ENCODE measurements at regions not wholly inside any gene's neighbourhood (a gene's known extent, or its start where the extent isn't known, plus 50 kb on each side); places are given as distances from the start of the nearest gene placed in this dataset.

DNA sequence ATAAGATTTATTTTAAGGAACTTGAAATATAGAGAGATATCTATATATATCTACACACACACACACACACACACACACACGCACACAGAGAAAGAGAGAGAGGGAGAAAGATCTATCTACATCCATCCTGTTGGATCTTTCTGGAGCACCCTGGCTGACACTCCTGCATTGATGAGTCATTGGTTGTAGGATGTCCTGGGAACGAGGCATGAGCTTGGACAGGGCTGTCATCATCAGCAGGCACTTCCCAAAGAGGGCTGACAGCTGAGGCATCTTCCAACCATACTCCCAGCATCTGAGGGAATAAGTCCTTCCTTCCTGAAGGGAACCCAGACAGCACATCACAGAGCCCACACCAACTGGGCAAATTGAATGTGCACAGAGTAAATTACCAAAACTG, 99.1 kb upstream of the ERG start:
- Histone ChIP-seq H3K4me3 (ENCODE audit: low read depth, low read length, poor library complexity, severe bottlenecking) (no peak overlapping the region), H3K36me3 (ENCODE audit: insufficient read depth, low read length) (no peaks in the 10 kb centered on the region), H3K27ac (ENCODE audit: low read depth, low read length, poor library complexity, severe bottlenecking) (no peak overlapping the region), H3K9me3 (ENCODE audit: low read length) (no peaks in the 10 kb centered on the region), H4K20me1 (ENCODE audit: insufficient read depth, low read length) (no peaks in the 10 kb centered on the region), H3K9me2 (ENCODE audit: insufficient read depth, low read length) (no peaks in the 10 kb centered on the region), H3K79me2 (ENCODE audit: insufficient read depth, low read depth, low read length) (no peaks in the 10 kb centered on the region), H2AFZ (ENCODE audit: low read length) (no peak overlapping the region), H3K4me1 (ENCODE audit: insufficient read depth, low read length, poor library complexity, severe bottlenecking) (no peaks in the 10 kb centered on the region), H3K4me2 (ENCODE audit: low read length) (no peak overlapping the region)
- DNase-seq (ENCODE audit: low spot score) = no peak
- CTCF ChIA-PET (ENCODE audit: unreplicated experiment) = no interaction called here
- TF ChIP-seq CTCF (conservative IDR thresholded peaks at IDR 0.05; ENCODE audit: low read length) (no peak), EZH2phosphoT487 (IDR thresholded peaks at IDR 0.05; ENCODE audit: borderline replicate concordance, low read depth, low read length) (no peak)
- POLR2A ChIA-PET = no interaction called here
- intact Hi-C loops (cut with micrococcal nuclease; ENCODE audit: unreplicated experiment) = no loop called here
- BruUV-seq (replicated peaks) = no TSS peak

GRCh38 chr21:38598413-38598812, 100.1 kb upstream of the ERG start:
- no peak overlapping the region for H3K4me3 ChIP-seq (ENCODE audit: low read depth, low read length, poor library complexity, severe bottlenecking)
- H3K79me2 ChIP-seq (ENCODE audit: insufficient read depth, low read depth, low read length) = no peaks in the 10 kb centered on the region
- TF ChIP-seq EZH2phosphoT487 (IDR thresholded peaks at IDR 0.05; ENCODE audit: borderline replicate concordance, low read depth, low read length) (no peak), CTCF (conservative IDR thresholded peaks at IDR 0.05; ENCODE audit: low read length) (no peak)
- no peaks in the 10 kb centered on the region for H3K9me3 ChIP-seq (ENCODE audit: low read length)
- H2AFZ ChIP-seq (ENCODE audit: low read length) = no peak overlapping the region
- no peaks in the 10 kb centered on the region for H4K20me1 ChIP-seq (ENCODE audit: insufficient read depth, low read length)
- no peaks in the 10 kb centered on the region for H3K9me2 ChIP-seq (ENCODE audit: insufficient read depth, low read length)
- H3K36me3 ChIP-seq (ENCODE audit: insufficient read depth, low read length) = no peaks in the 10 kb centered on the region
- POLR2A ChIA-PET = no interaction called here
- intact Hi-C loops (cut with micrococcal nuclease; ENCODE audit: unreplicated experiment) = no loop called here
- DNase-seq (ENCODE audit: low spot score) = no peak
- H3K4me1 ChIP-seq (ENCODE audit: insufficient read depth, low read length, poor library complexity, severe bottlenecking) = no peaks in the 10 kb centered on the region
- no peak overlapping the region for H3K27ac ChIP-seq (ENCODE audit: low read depth, low read length, poor library complexity, severe bottlenecking)
- CTCF ChIA-PET (ENCODE audit: unreplicated experiment) = no interaction called here
- H3K4me2 ChIP-seq (ENCODE audit: low read length) = no peak overlapping the region
- no TSS peak for BruUV-seq (replicated peaks)

GRCh38 chr21:38599381-38599975, 101.2 kb upstream of the ERG start:
- Histone ChIP-seq H3K79me2 (ENCODE audit: insufficient read depth, low read depth, low read length) (no peaks in the 10 kb centered on the region), H3K36me3 (ENCODE audit: insufficient read depth, low read length) (no peaks in the 10 kb centered on the region), H3K27ac (ENCODE audit: low read depth, low read length, poor library complexity, severe bottlenecking) (no peak overlapping the region), H2AFZ (ENCODE audit: low read length) (no peak overlapping the region), H3K9me2 (ENCODE audit: insufficient read depth, low read length) (no peaks in the 10 kb centered on the region), H3K4me3 (ENCODE audit: low read depth, low read length, poor library complexity, severe bottlenecking) (no peak overlapping the region), H3K9me3 (ENCODE audit: low read length) (no peaks in the 10 kb centered on the region), H4K20me1 (ENCODE audit: insufficient read depth, low read length) (no peaks in the 10 kb centered on the region), H3K4me1 (ENCODE audit: insufficient read depth, low read length, poor library complexity, severe bottlenecking) (no peaks in the 10 kb centered on the region), H3K4me2 (ENCODE audit: low read length) (no peak overlapping the region)
- intact Hi-C loops (cut with micrococcal nuclease; ENCODE audit: unreplicated experiment) = no loop called here
- no peak for TF ChIP-seq CTCF (conservative IDR thresholded peaks at IDR 0.05; ENCODE audit: low read length)
- no peak for TF ChIP-seq EZH2phosphoT487 (IDR thresholded peaks at IDR 0.05; ENCODE audit: borderline replicate concordance, low read depth, low read length)
- no TSS peak for BruUV-seq (replicated peaks)
- POLR2A ChIA-PET = no interaction called here
- CTCF ChIA-PET (ENCODE audit: unreplicated experiment) = no interaction called here
- DNase-seq (ENCODE audit: low spot score) = no peak
